Breast epithelium (tissue), 4 donors: ENCODE measurements at regions not wholly inside any gene's neighbourhood (a gene's known extent, or its start where the extent isn't known, plus 50 kb on each side); places are given as distances from the start of the nearest gene placed in this dataset.
A peak's percentile ranks its signal among the peaks of the same experiment; 100 is the strongest.
"Not testable (repeated sequence)": the region's sequence is repeated elsewhere in the genome, so short reads cannot be mapped to it uniquely, and the experiment has no call there.

Experiments
- DNase-seq, 2 donors: peaks; one replicate each; pipeline ENCODE4 v3.0.0-alpha.2; 2019; ENCODE audit warnings: low spot score in 2 of 2
- H3K27ac ChIP-seq, 2 donors: fragments of 200-600 bp; sonication (generic) in 1 of 2; one replicate each; pipeline ENCODE4 v1.5.1; 2016 to 2019; ENCODE audit warnings: mild to moderate bottlenecking in 1 of 2
- H3K27me3 ChIP-seq, 2 donors: fragments of 200-600 bp; sonication (generic) in 1 of 2; one replicate each; pipeline versions ENCODE4 v1.5.1 to v1.6.0; 2017 to 2019; ENCODE audit warnings: control low read depth in 1 of 2, mild to moderate bottlenecking in 1 of 2
- H3K36me3 ChIP-seq: fragments of 200-600 bp; one replicate; pipeline ENCODE4 v1.5.1; 2019
- H3K4me1 ChIP-seq, 2 donors: fragments of 200-600 bp; sonication (generic); one replicate each; pipeline ENCODE4 v1.5.1; 2016 to 2019; ENCODE audit warnings: control low read depth in 1 of 2
- H3K4me3 ChIP-seq, 3 donors: fragments of 200-600 bp; sonication (generic); 1 replicate in 2 of 3; 2 replicates in 1 of 3; pipeline ENCODE4 v1.5.1; 2016 to 2019; ENCODE audit warnings: mild to moderate bottlenecking in 3 of 3, moderate library complexity in 2 of 3
- H3K9me3 ChIP-seq, 2 donors: fragments of 200-600 bp; sonication (generic) in 1 of 2; one replicate each; pipeline ENCODE4 v1.5.1; 2016 to 2019; ENCODE audit warnings: control low read depth in 1 of 2
- POLR2A ChIP-seq: fragments of 450-650 bp; IDR thresholded peaks from one replicate; pipeline ENCODE4 v1.6.1; 2016; ENCODE audit warnings: antibody characterized with exemption, mild to moderate bottlenecking, moderate library complexity
- POLR2AphosphoS5 ChIP-seq, 3 donors: sonication (generic); formaldehyde crosslinking; IDR thresholded peaks; one replicate each; pipeline ENCODE4 v1.6.1; 2017; ENCODE audit warnings: antibody characterized with exemption in 3 of 3
- intact Hi-C: fragments of 100-400 bp; cut with DNase I; formaldehyde crosslinking; loops from one replicate; pipeline ENCODE4 v1.15.1; 2023; ENCODE audit warnings: low total_unique reads
- TF ChIP-seq, protein P1 (sequence below), 3 donors: fragments of 450-650 bp; IDR thresholded peaks; one replicate each; pipeline ENCODE4 v1.5.1; 2016 to 2017; ENCODE audit warnings: antibody characterized with exemption in 3 of 3, mild to moderate bottlenecking in 3 of 3, moderate library complexity in 3 of 3

DNA sequence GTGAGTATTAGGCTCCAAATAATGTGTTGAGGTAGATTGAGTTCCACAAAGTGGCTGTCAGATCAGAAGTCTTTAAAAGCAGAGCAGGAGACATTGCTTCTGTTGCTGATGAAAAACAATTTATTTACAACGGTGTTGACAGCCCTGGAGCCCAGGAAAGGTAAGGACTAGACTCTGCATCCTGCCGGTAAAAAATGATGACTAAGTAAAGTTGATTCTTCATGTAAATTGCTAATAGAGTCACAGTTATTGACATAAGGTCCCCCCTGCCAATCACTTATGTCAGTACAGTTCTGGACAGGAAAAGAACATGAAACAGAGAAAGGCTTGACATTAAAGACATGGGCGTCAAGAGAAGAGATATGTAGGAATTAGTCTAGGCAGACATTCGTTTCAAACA is 552.5 kb downstream of the HTR1A start:
- no peak for DNase-seq
- Histone ChIP-seq H3K9me3 (no peaks in the 10 kb centered on the region), H3K27ac (no peak overlapping the region), H3K27me3 (no peaks in the 10 kb centered on the region), H3K4me3 (no peak overlapping the region), H3K36me3 (no peaks in the 10 kb centered on the region), H3K4me1 (no peaks in the 10 kb centered on the region)
- TF ChIP-seq POLR2AphosphoS5 (IDR thresholded peaks at IDR 0.05) (no peak), POLR2A (no peak)
- TF ChIP-seq, protein P1, sequence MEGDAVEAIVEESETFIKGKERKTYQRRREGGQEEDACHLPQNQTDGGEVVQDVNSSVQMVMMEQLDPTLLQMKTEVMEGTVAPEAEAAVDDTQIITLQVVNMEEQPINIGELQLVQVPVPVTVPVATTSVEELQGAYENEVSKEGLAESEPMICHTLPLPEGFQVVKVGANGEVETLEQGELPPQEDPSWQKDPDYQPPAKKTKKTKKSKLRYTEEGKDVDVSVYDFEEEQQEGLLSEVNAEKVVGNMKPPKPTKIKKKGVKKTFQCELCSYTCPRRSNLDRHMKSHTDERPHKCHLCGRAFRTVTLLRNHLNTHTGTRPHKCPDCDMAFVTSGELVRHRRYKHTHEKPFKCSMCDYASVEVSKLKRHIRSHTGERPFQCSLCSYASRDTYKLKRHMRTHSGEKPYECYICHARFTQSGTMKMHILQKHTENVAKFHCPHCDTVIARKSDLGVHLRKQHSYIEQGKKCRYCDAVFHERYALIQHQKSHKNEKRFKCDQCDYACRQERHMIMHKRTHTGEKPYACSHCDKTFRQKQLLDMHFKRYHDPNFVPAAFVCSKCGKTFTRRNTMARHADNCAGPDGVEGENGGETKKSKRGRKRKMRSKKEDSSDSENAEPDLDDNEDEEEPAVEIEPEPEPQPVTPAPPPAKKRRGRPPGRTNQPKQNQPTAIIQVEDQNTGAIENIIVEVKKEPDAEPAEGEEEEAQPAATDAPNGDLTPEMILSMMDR (IDR thresholded peaks at IDR 0.05): no peak
- intact Hi-C loops: no loop called here

DNA sequence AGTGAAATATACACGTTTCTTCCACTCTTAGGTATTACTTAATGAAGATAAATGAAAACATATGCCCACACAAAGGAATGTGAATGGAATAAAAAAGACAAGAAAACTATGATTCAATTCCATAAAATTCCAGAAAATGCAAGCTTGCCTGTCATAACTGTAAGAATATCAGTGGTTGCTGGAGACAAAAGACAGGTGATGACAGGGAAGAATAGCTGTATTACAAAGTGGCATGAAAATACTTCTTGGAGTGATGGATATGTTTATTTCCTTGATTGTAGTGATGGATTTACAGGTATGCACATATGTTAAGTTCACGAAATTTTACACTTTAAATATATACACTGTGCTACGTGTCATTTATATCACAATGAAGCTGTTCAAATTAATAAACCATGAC is 553.3 kb downstream of the HTR1A start:
- no peak for TF ChIP-seq POLR2AphosphoS5 (IDR thresholded peaks at IDR 0.05)
- no peak for TF ChIP-seq POLR2A
- TF ChIP-seq, protein P1 (IDR thresholded peaks at IDR 0.05): no peak
- Histone ChIP-seq H3K4me1 (no peaks in the 10 kb centered on the region), H3K27me3 (no peaks in the 10 kb centered on the region), H3K27ac (no peak overlapping the region), H3K4me3 (no peak overlapping the region), H3K36me3 (no peaks in the 10 kb centered on the region), H3K9me3 (no peaks in the 10 kb centered on the region)
- no peak for DNase-seq
- intact Hi-C loops: no loop called here

DNA sequence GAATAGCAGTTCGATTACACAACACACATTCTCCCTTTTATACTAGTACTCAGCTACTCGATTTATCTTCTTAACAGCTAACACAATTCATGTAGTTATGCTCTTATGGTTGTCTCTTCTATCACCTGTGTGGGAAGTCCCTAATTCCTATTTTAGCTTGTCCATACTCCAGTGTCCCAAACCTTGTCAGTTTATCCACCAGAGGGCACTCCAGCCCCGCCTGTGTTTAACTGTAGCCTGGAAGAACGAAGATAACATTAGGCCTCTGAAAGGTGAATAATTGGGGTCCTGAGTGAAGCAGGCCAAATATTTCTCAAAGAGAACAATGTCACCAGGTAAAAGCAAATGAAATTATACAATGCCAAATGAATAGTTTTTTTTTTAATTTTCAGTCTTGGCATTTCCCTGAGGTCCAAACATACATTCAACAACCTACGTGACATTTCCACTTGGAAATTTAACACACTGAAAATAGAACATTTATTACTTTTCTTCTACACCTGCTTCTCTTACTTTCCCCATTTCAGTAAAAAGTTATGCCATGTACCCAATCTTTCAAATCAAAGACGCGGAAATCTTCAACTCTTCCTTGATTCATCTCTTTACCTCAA is 560.7 kb downstream of the HTR1A start:
- Histone ChIP-seq H3K36me3 (no peaks in the 10 kb centered on the region), H3K4me1 (no peaks in the 10 kb centered on the region)

DNA sequence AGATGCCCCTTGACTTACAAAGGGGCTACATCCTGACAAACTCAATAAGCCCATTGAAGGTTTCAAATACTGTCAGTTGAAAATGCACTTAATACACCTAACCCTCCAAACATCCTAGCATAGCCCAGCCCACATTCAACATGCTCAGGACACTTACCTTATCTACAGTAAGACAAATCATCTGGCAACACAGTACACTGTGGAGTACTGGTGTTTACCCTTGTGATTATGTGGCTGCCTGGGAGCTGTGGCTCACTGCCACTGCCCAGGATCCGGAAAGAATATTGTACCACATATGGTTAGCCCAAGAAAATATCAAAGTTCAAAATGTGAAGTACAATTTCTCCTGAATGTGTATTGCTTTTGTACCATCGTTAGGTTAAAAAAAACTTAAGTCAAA is 562.2 kb downstream of the HTR1A start:
- TF ChIP-seq POLR2AphosphoS5 (IDR thresholded peaks at IDR 0.05) (no peak), POLR2A (no peak)
- TF ChIP-seq, protein P1 (IDR thresholded peaks at IDR 0.05): no peak
- no peak overlapping the region for H3K27ac ChIP-seq
- no peaks in the 10 kb centered on the region for H3K27me3 ChIP-seq
- H3K9me3 ChIP-seq: no peaks in the 10 kb centered on the region
- intact Hi-C loops: no loop called here
- no peaks in the 10 kb centered on the region for H3K36me3 ChIP-seq
- no peak overlapping the region for H3K4me3 ChIP-seq
- no peak for DNase-seq
- no peaks in the 10 kb centered on the region for H3K4me1 ChIP-seq

More for the DNA sequence above, 560.7 kb downstream of the HTR1A start:
- Histone ChIP-seq H3K4me3 (no peak overlapping the region), H3K9me3 (no peaks in the 10 kb centered on the region), H3K27ac (no peak overlapping the region), H3K27me3 (no peaks in the 10 kb centered on the region)
- DNase-seq: peak in 1 of 2 donors; percentile 22
- intact Hi-C loops: no loop called here
- TF ChIP-seq, protein P1 (IDR thresholded peaks at IDR 0.05): peak in 2 of 3 donors; percentile 50 to 54
- no peak for TF ChIP-seq POLR2A
- TF ChIP-seq POLR2AphosphoS5 (IDR thresholded peaks at IDR 0.05): no peak

DNA sequence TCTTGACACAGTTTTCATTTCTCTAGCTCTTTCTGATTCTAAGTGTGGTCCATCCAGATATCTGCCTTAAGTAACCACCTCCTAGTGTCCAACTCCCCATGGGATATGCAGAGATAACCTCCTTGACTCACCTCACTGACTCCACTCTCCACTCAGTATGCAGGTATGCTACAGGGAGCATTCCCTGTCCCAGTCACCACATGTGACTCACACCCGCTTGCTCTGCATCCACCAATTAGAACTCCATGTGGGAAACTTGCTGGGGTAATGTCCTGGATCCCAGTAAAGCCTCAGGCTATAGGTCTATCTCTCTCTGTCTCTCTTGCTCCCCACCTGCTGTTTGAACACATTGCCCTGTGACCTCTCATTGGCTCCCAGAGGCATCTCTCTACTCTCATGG is 563.9 kb downstream of the HTR1A start:
- Histone ChIP-seq H3K4me1 (no peaks in the 10 kb centered on the region), H3K27ac (no peak overlapping the region), H3K36me3 (no peaks in the 10 kb centered on the region), H3K27me3 (no peaks in the 10 kb centered on the region), H3K9me3 (no peaks in the 10 kb centered on the region), H3K4me3 (no peak overlapping the region)
- DNase-seq: no peak
- intact Hi-C loops: no loop called here
- TF ChIP-seq, protein P1 (IDR thresholded peaks at IDR 0.05): no peak

DNA sequence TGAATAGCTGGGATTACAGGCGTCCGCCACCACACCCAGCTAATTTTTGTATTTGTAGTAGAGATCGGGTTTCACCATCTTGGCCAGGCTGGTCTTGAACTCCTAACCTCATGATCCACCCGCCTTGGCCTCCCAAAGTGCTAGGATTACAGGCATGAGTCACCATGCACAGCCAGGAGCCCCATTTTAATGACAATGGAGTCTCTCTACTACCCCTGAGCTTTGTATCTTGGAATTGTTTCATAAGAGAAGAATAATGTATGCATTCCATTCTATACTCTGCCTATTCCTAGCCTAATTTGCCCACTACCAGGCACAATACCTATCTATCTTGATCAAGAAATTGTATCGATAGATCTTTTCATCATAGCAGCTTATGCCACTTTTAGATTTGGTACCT is 574.1 kb downstream of the HTR1A start:
- DNase-seq, H3K4me3 ChIP-seq, H3K9me3 ChIP-seq, intact Hi-C loops, H3K27me3 ChIP-seq, H3K27ac ChIP-seq, H3K36me3 ChIP-seq, H3K4me1 ChIP-seq: not testable (repeated sequence)
